GM18517 (cell line): ENCODE measurements at regions not wholly inside any gene's neighbourhood (a gene's known extent, or its start where the extent isn't known, plus 50 kb on each side); places are given as distances from the start of the nearest gene placed in this dataset.
A peak's percentile ranks its signal among the peaks of the same experiment; 100 is the strongest.
"Not testable (repeated sequence)": the region's sequence is repeated elsewhere in the genome, so short reads cannot be mapped to it uniquely, and the experiment has no call there.

ENCODE experiments used
- ATAC-seq: cut with Tn5 transposase; IDR thresholded peaks from one replicate; pipeline ENCODE4 v1.9.1; 2021; ENCODE audit warnings: mild to moderate bottlenecking, moderate library complexity; ENCODE audit not compliant: unreplicated experiment

DNA sequence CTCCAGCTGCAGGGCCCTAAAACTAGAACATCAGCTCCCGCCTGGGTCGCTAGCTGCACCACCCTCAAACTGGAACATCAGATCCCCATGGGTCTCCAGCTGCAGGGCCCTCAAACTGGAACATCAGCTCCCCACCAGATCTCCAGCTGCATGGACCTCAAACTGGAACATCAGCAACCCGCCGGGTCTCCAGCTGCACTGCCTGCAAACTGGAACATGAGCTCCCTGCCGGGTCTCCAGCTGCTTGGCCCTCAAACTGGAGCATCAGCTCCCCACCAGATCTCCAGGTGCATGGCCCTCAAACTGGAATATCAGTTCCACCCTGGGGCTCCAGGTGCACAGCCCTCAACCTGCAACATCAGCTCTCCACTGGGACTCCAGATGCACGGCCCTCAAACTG, 82.7 kb downstream of the TFRC start:
- not testable (repeated sequence) for ATAC-seq

DNA sequence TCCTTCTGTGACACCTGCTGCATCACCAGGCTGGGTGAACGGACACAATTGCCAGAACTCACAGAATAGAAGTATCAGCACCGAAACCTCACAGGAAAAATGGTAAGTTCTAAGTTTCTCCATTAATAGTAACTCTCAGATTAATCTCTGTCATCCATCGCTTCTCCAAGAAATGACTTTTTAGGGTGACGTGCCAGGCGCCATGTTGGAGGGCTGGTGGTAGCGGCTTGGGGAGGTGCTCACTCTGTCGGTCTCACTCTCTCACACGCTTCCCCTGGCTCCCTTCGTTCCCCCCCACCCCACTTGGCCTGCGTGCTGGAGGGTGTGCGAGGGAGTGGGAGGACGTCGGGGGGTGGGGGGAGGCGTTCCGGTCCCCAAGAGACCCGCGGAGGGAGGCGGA, 85.6 kb downstream of the TFRC start:
- not testable (repeated sequence) for ATAC-seq

DNA sequence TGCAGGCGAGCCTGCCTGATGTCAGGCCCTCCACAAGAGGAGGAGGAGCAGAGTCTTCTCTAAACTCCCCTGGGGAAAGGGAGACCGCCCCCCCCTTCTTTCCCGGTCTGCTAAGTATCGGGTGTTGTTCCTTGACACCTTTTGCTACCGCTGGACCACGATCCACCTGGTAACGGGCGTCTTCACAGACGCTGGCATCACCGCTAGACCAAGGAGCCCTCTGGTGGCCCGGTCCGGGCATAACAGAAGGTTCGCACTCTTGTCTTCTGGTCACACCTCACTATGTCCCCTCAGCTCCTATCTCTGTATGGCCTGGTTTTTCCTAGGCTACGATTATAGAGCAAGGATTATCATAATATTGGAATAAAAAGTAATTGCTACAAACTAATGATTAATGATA, 86.0 kb upstream of the TNK2 start:
- ATAC-seq = not testable (repeated sequence)

DNA sequence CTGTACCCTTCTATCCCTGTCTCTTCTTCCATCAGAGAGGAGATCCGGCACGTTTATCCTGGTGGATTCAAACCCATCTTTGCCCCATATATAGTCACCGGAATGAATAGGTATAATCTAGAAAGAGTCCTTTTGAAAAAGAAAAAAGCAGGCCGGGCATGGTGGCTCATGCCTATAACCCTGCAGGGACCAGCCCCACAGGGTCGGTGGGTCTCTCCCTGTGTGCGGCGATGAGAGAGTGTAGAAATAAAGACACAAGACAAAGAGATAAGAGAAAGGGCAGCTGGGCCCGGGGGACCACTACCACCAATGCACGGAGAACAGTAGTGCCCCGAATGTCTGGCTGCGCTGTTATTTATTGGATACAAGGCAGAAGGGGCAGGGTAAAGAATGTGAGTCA, 85.3 kb upstream of the TNK2 start:
- not testable (repeated sequence) for ATAC-seq

DNA sequence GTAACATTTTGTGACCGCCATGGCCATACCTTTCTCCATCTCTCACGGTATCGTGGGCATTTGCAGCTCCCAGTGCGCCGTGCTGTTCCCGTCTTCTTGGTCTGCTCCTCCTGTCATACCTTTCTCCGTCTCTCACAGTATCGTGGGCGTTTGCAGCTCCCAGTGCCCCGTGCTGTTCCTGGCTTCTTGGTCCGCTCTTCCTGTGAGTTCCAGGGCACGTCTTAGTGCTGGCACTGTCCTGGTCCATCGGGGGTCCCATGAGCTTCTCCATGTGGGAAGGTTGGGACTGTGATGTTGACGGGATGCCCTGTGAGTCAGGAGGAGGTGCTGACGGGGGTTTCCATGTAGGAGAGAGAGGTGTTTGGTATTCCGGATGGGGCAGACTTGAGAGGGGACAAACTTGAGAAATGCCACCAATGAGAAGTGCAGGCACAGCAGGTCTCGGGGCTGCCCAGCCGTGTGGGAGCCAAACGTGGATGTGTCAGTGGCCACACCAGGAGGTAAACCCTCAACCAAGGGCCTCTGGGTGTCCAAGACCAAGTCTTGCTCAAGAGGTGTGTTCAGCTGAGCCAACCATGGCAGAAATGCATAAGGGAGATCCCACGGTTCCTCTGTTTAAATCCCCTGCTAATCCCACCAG, 84.7 kb upstream of the TNK2 start:
- ATAC-seq = not testable (repeated sequence)

DNA sequence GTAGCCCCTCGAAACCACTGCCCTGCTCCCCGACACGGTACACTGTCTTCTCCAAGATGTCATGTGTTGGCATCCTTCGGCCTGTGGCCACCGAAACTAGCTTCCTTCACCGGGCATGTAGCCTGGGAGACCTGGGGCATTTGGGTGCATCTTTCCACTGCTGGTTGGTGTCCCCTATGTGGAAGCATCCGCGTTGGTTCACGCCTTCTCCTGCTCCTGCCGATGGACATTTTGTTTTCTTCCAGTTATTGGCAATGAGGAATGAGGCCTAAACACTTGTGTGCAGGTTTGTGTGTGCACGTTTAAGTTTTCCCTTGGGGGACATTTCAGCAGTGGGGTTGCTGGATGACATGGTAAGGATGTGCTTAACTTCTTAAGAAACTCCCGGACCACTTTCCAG, 83.6 kb upstream of the TNK2 start:
- ATAC-seq = not testable (repeated sequence)

DNA sequence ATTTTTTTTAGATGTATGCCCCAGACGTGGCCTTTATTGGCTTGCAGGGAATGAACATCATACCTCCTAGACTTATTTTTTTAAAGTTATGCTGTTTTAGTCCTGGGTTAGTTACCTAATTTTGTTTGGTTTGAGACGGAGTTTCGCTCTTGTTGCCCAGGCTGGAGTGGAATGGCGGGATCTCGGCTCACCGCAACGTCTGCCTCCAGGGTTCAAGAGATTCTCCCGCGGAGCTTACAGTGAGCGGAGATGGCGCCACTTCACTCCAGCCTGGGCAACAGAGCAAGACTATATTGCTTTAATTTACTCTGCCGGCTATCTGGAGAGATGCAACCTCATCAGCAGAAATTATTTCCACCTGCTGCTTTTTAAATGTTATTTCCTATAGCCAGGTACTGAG, 82.9 kb upstream of the TNK2 start:
- ATAC-seq = not testable (repeated sequence)

DNA sequence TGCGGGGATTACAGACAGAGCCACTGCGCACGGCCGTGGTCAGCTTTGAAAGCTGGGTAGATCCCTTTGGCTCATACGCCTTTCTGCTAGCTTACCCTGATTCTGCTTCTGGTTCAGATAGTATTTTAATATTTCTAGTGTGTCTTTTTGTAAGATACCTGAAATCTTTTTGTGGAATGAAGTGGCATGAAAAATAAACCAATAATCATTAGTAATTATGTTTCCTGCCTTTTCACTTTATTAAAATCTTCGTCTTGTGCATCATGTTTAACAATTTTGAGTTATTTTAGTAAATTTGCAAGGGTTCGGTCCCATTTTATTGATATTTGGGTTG, 82.5 kb upstream of the TNK2 start:
- not testable (repeated sequence) for ATAC-seq

DNA sequence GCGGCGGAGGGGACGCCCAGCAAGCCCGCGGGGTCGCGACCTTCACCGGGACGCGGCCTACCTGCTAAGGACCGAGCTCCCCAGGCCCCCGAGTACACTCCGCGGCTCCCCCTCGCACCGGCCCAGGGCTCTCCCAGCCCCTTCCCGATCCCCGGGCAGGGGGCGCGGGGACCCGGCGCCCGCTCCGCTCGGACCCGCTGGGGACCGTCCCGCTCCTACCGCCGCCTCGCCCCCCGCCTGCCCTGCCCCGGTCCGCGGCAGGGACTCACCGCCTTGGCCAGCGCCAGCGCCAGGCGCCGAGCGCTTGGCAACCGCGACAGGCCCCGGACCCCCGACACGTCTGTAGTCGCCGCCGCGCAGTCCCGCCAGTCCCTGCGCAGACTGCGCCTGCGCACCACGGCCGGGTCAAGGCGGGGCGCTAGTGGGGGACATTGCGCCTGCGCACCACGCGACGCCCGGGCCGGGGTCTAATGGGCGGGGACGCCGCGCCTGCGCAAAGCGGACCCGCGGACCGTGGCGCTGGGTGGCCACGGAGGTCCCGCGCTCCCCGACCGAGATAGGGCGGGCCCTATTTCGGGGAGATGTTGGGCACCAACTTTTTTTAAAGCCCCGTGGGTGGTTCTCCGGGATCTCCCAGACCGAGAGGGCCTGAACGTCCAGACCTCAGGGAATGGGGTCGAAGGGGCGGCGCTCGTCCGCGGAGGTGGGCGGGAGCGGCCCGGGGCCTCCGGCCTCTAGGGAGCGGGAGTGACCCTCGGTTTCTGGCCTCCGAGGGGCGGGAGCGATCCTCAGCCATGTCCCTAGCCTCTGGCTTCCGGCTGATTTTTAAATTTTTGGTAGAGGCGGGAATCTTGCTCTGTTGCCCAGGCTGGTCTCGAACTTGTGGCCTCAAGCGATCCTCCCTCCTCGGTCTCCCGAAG, 81.8 kb upstream of the TNK2 start:
- peak; percentile 71 for ATAC-seq

DNA sequence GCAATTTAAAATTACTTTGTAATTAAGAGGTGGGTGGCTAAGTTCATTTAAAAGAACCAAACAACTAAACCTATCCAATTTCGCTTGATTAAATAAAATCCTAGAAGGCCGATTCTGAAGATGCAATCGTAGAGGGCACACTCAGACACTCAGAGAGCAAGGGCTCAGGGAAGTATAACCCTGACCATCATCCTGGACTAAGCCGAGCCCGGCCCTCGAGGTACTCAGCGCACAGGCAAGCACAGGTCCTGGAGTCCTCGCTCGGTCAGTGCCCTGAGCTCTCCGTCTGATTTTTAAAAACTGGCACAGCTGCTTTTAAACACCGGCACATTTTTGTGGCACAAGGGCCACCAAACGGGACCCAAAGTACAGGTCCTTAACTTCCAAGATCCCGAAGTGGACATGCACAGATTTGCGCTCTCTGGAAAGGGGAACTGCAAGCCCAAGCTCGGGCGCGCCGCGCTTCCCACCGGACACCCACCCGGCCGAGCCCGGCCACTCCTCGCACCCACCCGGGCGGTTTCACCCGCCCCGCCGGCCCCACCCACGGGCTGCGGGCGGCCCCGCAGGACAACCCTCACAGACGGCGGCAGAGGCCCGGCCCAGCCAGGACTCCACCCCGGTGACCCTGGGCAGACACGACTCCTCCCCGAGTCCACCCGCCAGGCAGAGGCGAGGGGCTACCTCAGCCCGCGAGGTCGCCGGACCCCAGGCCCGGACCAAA, 81.0 kb upstream of the TNK2 start:
- ATAC-seq = peak; percentile 26

DNA sequence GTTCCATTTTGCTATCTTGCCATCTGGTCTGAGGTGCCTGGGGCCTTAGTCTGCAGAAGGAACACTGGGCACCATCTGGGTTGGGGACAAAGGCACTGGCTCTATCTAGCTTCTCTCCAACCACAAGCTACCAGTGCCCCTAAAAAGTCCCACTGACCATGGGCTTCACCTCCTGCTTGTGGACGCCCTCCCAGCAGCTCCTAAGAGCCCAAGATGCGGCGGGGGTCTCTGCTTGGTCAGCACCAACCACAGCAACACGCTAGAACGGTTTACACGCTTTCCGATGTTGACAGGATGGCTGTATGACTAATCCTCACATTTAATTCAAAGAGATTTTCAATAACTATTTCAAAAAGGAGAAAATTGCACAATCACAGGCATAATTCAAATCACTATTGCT, 80.4 kb upstream of the TNK2 start:
- not testable (repeated sequence) for ATAC-seq

DNA sequence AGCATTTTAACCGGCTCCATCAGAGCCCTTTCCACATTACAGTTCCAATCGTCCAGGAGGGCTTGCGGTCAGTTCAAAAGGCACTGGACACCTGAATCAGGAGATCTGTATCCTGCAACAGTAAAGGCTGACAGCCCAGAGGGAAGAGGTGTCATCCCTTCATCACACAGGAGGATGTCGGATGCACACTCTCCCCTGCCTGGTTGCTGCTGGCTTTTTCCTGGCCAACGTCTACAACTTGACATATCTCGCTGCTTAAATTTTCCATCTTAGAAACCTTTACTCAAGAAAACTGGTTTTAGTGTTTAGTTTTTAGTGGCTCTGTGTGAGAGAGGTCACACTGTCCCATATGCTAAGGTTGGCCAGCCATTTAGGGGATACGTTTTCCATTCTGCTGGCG, 78.7 kb upstream of the TNK2 start:
- not testable (repeated sequence) for ATAC-seq

DNA sequence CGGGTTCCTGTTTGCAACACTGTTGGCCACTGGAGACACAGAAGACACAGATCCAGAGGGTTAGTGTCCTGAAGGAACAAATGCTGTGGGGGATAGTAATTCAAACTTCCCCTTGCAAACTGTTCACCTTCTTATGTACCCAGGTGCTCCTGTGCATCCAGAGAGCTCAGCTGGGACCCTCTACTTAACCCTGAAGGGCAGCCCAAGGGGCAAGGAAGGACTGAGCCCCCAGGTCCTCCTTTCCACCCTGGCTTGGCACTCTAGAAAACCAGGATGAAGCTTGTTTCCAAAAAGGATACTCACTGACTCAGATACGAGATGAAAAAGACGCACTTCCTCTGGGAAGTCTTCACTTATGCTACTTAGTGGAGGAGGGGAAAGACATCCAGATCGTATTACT, 78.2 kb upstream of the TNK2 start:
- ATAC-seq = not testable (repeated sequence)

DNA sequence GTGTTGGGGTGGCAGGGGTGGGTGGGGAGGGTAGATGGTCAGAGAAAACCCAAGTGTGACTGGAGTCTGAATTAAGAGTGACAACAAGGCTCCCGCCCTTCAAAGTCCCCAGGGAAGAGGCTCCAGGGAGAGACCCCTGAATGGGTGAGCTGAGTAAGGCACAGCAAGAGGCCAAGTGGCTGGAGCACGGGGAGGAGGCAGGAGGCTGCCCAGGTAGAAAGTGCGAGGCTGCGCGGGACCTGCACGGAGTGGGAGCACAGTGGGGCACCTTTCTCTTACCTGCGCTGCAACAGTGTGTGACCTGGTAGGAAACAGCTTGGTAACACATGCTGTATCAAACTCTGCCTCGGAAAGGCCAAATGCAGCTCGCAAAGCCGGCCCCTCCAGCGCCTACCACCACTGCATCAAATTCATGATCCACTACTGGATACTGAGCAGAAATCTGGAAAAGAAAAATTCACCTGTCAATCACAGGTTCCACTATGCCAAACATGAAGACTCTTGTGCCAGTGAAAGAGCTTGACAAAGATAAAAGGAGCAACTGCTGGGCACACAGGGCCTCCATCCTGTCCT, 77.1 kb upstream of the TNK2 start:
- ATAC-seq = not testable (repeated sequence)

DNA sequence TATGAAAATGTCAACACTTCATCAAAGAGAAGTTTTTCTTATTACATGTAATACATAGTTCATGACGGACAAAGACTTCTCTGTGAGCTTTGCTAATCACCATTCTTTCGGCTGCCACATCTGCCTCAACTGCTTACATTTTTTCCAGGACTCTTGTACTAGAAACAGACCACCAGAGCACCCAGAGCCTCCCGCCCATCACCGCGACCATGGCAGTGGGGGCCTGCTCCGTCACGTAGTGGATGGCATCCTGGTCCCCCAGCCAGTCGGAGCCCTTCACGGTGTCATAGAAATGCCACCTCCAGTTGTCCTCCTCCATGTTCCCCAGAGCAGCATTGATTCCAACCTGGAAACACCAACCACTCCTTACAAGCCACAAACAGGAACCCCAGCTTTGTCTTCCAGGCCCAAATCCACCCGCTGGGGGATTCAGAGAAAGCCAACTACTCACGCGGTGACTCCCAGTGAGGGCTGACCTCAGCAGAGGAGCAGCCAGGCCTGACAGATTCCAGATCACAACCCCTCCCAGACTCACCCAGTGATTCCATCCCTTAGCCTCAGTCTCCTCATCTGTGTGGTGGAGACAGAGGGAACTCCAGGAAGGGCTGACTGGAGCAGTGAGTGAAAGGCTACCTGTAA, 76.2 kb upstream of the TNK2 start:
- not testable (repeated sequence) for ATAC-seq

DNA sequence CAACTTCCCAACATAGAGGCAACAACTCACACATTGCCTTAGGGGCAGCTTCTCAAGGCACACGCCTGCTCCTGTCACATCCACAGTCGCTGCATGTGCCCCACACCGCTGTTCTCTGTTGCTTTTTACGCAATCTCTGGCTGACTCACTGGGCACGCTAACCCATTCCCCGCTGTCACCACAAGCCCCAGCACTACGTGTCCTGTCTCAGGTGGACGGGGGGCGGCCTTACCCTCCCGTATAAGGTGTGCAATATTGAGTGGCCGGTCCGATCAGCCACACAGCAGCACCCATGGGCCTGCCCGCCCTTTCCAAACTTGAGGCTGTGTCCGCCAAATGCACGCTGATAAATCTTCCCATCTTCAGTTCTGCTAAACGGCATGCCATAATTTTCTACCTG, 75.5 kb upstream of the TNK2 start:
- ATAC-seq = not testable (repeated sequence)

DNA sequence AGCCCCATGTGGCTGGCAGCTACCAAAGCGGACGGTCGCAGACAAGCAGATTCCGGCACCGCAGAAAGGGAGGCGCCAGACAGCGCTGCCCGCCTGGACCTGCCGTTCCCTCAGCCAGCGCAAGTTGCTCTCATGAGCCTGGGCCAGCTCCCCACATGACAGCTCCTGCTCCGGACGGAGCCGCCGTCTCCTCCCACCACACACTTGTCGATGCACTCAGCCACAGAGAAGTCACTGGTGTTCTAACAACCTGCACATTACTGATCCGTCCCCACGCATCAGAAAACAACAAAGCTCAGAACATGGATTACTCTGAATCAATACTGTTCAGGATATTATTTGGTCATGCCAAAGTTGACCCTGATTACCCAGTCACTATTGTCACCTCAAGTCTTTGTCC, 74.4 kb upstream of the TNK2 start:
- ATAC-seq = not testable (repeated sequence)

DNA sequence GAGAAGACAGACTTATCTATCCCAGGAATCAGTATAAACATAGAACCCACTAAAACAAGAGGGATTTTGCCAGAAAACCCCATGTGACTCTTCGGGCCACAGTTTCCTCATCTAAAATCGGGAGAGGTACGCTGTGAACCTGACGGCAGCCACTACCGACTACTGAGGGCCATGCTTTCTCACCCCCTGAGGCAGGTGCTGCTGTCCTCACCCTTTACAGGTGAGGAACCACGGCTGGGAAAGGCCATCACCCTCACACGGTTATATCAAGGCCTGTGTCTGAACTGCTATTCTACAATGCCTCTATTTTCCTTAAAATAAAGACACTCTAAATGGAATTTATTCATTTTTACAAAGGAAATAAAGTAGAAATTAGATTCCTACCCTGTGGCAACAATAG, 73.4 kb upstream of the TNK2 start:
- ATAC-seq = not testable (repeated sequence)

DNA sequence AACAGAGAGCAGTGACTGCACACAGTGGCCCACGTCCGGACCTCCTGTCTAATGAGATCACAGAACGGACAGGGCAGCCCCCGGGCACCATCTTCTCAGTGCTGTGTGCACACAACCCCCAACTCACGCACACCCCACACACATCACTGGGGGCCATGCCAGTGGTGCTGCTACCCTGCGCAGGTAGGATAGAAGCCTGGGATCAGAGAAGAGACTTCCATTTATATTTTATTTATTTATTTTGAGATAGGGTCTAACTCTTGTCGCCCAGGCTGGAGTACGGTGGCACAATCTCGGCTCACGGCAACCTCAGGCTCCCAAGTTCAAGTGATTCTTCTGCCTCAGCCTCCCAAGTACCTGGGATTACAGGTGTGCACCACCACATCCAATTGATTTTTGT, 71.5 kb upstream of the TNK2 start:
- not testable (repeated sequence) for ATAC-seq

DNA sequence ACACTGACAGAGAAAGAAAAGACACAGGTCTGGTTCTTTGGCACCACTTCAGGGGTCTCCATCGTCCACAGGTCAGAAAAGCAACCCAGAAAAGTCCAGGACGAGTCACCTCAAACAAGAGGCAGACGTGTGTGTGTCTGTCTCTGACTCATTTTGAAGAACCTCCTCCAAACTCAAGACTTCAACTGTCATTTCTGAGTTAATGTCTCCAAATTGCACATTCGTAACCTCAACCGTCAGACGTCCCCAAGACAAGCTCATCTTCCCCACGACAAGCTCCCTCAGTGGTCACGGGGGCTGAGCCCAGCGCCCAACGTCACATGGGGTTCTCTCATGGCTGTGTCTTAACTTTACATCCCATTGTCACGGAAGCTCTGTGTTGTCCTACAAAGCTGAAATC, 70.2 kb upstream of the TNK2 start:
- not testable (repeated sequence) for ATAC-seq

DNA sequence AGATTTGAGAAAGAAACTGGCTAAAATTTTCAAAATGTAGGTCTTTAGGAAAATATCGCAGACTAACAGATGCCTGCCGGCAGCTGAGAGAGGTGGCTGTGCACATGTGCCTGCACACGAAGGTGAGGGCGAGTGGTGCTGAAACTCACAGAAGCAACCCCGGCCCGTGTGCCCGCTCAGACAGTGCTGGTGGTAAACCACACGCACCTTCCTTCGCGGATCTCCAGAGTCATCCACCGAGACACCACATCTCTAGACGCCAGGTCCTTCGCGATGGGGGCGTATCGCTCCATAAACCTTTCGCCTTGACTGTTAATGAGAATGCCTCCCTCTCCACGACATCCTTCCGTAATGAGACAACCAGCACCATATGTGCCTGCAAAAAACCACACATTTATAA, 68.5 kb upstream of the TNK2 start:
- not testable (repeated sequence) for ATAC-seq
